T-cell (primary cell): ENCODE measurements at regions not wholly inside any gene's neighbourhood (a gene's known extent, or its start where the extent isn't known, plus 50 kb on each side); places are given as distances from the start of the nearest gene placed in this dataset.

ENCODE experiments used
- ATAC-seq, 4 experiments: fragments of 200-7000 bp in 3 of 4; fragments of 150-1000 bp in 1 of 4; cut with Tn5 transposase; replicated peaks in 1 of 4; 1 replicate in 3 of 4; 2 replicates in 1 of 4; pipeline ENCODE4 v1.10.0; 2021; ENCODE audit warnings: moderate library complexity in 3 of 4, mild to moderate bottlenecking in 2 of 4, moderate number of reproducible peaks in 1 of 4
- CTCF ChIA-PET, 2 donors: fragments of 300-600 bp; sonication (Branson Sonifier 250); formaldehyde crosslinking; loops; one replicate each; lab custom pipeline; 2022; ENCODE audit warnings: antibody characterized with exemption in 2 of 2; lab: Charles Lee
- POLR2A ChIA-PET, 2 donors: fragments of 300-600 bp; sonication (Branson Sonifier 250); formaldehyde crosslinking; loops; one replicate each; lab custom pipeline; 2022; ENCODE audit warnings: antibody characterized with exemption in 2 of 2; lab: Charles Lee
- DNase-seq, 35 experiments: peaks; one replicate each; pipeline versions ENCODE4 v3.0.0 to v3.0.0-alpha.2; 2013 to 2023
- H3K27ac ChIP-seq: one replicate; pipeline ENCODE4 v1.5.1; 2013; ENCODE audit warnings: low read length
- H3K27me3 ChIP-seq, 2 experiments: replicated peaks in 1 of 2; 1 replicate in 1 of 2; 2 replicates in 1 of 2; pipeline versions ENCODE4 v1.6.1 to v1.7.0; 2013; ENCODE audit warnings: low read length in 1 of 2, mixed read lengths in 1 of 2; ENCODE audit not compliant: control insufficient read depth in 2 of 2, insufficient read depth in 2 of 2; ENCODE audit errors: extremely low read depth in 1 of 2
- H3K36me3 ChIP-seq, 2 donors: 1 replicate in 1 of 2; 2 replicates in 1 of 2; pipeline versions ENCODE4 v1.6.1 to v1.7.0; 2013; ENCODE audit warnings: low read length in 1 of 2; ENCODE audit not compliant: control insufficient read depth in 2 of 2, insufficient read depth in 1 of 2; ENCODE audit errors: extremely low read depth in 1 of 2
- H3K4me1 ChIP-seq, 2 experiments: 1 replicate in 1 of 2; 2 replicates in 1 of 2; pipeline versions ENCODE4 v1.6.1 to v1.7.0; 2013; ENCODE audit warnings: low read length in 2 of 2, mixed read lengths in 1 of 2; ENCODE audit not compliant: insufficient read depth in 2 of 2, control insufficient read depth in 1 of 2; ENCODE audit errors: extremely low read depth in 1 of 2
- H3K4me3 ChIP-seq, 2 donors: 1 replicate in 1 of 2; 2 replicates in 1 of 2; pipeline versions ENCODE4 v1.5.1 to v1.7.0; 2013; ENCODE audit warnings: mild to moderate bottlenecking in 2 of 2, low read length in 1 of 2, moderate library complexity in 1 of 2; ENCODE audit not compliant: control insufficient read depth in 1 of 2; ENCODE audit errors: extremely low read depth in 1 of 2
- H3K9me3 ChIP-seq: 2 replicates; pipeline ENCODE4 v1.7.0; 2013
- H3K27ac Mint-ChIP-seq, 2 donors: one replicate each; pipeline ENCODE4 v1.8.0; 2020 to 2021; ENCODE audit warnings: mild to moderate bottlenecking in 2 of 2, mixed read lengths in 2 of 2
- H3K27me3 Mint-ChIP-seq, 2 donors: one replicate each; pipeline ENCODE4 v1.8.0; 2021 to 2022; ENCODE audit warnings: mixed read lengths in 2 of 2
- H3K36me3 Mint-ChIP-seq: one replicate; pipeline ENCODE4 v1.8.0; 2021; ENCODE audit warnings: mixed read lengths
- H3K4me1 Mint-ChIP-seq, 3 donors: one replicate each; pipeline ENCODE4 v1.8.0; 2020 to 2022; ENCODE audit warnings: mixed read lengths in 3 of 3, mild to moderate bottlenecking in 1 of 3
- H3K4me3 Mint-ChIP-seq, 3 donors: one replicate each; pipeline ENCODE4 v1.8.0; 2020 to 2022; ENCODE audit warnings: mild to moderate bottlenecking in 3 of 3, mixed read lengths in 3 of 3, moderate library complexity in 3 of 3
- H3K9me3 Mint-ChIP-seq, 3 donors: one replicate each; pipeline ENCODE4 v1.8.0; 2020 to 2022; ENCODE audit warnings: mixed read lengths in 3 of 3
- WGBS: methylation state at CpG from one replicate; pipeline ENCODE4 v1.1.5; 2013; ENCODE audit warnings: missing lambda C conversion rate; ENCODE audit not compliant: insufficient coverage; 5-methylcytosine and 5-hydroxymethylcytosine counted together

DNA sequence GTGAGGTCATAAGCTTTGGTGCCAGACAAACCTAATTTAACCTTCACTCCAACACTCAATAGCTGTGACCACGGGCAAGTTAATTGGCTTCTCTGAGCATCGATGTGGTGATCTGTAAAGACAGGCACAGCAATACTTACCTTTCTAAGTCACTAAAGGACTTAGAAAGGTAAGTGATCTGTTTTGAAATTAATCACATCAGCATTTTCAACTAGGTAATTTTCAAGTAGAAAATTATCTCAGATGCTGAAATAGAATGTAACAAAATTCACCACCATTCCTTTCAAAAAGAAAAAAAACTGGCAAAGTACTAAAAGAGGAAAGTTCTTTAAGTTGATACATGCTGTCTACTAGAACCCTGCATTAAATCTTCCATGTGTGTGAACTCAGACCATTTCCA, 354.5 kb downstream of the ICE1 start:
- H3K27ac ChIP-seq: no peak overlapping the region
- Mint-ChIP-seq H3K9me3 (peaks cover 0 to 2% (median 0%) of the 10 kb centered on the region in 3 donors), H3K36me3 (no peaks in the 10 kb centered on the region), H3K4me1 (no peaks in the 10 kb centered on the region), H3K27me3 (peaks cover 3 to 13% of the 10 kb centered on the region in 2 donors), H3K27ac (no peak overlapping the region), H3K4me3 (no peak overlapping the region)
- no peak for DNase-seq
- WGBS: no CpG with 5 or more reads among the region's 2 CpGs
- peaks cover 0 to 9% of the 10 kb centered on the region in 2 experiments for H3K27me3 ChIP-seq
- POLR2A ChIA-PET: no interaction called here
- no peak overlapping the region for H3K4me3 ChIP-seq
- H3K4me1 ChIP-seq: no peaks in the 10 kb centered on the region
- H3K36me3 ChIP-seq: no peaks in the 10 kb centered on the region
- no peaks in the 10 kb centered on the region for H3K9me3 ChIP-seq
- CTCF ChIA-PET: no interaction called here
- no peak for ATAC-seq

DNA sequence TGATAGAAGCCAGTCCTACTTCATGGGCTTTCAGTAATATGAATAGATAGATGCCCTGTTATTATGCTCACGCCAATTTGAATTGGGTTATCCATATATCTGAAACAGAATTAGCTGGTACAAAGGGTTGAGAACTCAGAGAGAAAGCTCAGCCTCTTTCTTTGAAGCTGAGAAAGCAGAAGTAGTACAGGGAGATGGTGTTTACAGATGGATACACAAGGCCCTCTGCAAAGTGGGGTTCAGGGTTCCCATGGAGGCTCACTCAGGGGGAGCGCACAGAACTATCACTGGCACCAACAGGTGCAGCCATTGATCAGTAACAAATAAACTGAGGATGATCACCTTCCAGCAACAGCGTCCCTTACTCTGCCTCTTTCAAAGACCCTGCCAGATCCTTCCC, 349.7 kb downstream of the ICE1 start:
- Mint-ChIP-seq H3K27ac (no peak overlapping the region), H3K4me3 (no peak overlapping the region), H3K27me3 (peaks cover 3 to 13% of the 10 kb centered on the region in 2 donors), H3K4me1 (no peaks in the 10 kb centered on the region), H3K36me3 (no peaks in the 10 kb centered on the region), H3K9me3 (peaks cover 0 to 2% (median 0%) of the 10 kb centered on the region in 3 donors)
- ATAC-seq (no peak), DNase-seq (no peak)
- Histone ChIP-seq H3K36me3 (no peaks in the 10 kb centered on the region), H3K9me3 (no peaks in the 10 kb centered on the region), H3K27ac (no peak overlapping the region), H3K27me3 (peaks cover 0 to 10% of the 10 kb centered on the region in 2 experiments), H3K4me1 (no peaks in the 10 kb centered on the region), H3K4me3 (no peak overlapping the region)
- 89% methylated on average over 2 of the region's 3 CpGs for WGBS
- ChIA-PET CTCF (no interaction called here), POLR2A (no interaction called here)

DNA sequence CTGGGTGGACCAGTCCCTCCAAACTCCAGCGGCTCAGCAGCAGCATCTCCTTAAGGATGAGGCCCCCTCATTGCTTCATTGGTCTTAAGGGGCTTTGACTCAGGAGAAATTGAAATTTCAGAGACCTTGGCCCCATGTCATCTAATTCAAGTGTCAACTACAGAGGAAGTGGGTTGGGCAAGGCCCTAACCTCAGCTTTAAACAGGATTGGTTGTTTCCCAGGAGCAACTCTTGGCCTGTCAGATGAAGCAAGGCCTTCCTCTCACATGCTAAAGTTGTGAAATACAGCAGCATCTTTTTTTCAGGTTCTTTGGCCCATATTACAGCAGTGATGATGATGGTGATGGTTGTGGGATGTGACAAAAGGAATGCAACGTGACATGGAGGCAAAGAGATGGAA, 348.3 kb downstream of the ICE1 start:
- POLR2A ChIA-PET: no interaction called here
- ATAC-seq: no peak

DNA sequence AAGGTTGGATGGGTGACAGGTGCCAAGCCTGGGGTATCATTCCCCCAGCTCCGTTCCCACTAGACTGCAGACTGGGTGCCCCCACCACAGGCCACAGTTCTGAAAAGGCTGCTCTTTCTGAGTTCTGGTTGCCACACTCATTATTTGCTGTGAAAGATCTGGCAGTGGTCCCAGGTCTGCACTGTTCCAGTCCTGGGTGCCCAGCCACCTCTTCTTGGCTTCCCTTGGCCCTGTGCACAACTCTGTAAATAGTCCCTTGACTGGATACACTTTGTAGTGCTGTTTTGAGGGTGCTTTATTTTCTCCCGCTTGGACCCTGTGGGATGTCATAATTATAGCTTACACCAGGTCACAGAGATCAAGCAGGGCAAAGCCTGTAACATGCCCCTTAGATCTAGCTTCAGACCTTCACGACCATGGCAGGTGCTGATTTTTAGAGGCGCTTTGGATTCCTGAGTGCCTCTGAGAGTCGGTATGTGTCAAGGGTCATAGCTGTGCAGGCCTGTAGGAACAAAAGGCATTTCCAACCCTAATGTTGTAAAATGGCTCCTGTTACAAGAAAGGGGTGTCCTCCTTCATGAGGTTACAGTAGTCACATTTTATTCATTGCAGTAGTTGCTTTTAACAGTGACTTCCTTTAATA, 344.9 kb downstream of the ICE1 start:
- ATAC-seq: no peak
- POLR2A ChIA-PET: no interaction called here
- no peak overlapping the region for H3K27ac ChIP-seq
- H3K4me3 ChIP-seq: no peak overlapping the region
- H3K27me3 Mint-ChIP-seq: peaks cover 7 to 9% of the 10 kb centered on the region in 2 donors
- H3K9me3 Mint-ChIP-seq: peaks cover 0 to 3% (median 0%) of the 10 kb centered on the region in 3 donors
- H3K4me3 Mint-ChIP-seq: no peak overlapping the region
- no peak for DNase-seq
- CTCF ChIA-PET: no interaction called here
- no peaks in the 10 kb centered on the region for H3K36me3 Mint-ChIP-seq
- H3K36me3 ChIP-seq: no peaks in the 10 kb centered on the region
- H3K4me1 ChIP-seq: no peaks in the 10 kb centered on the region
- no peaks in the 10 kb centered on the region for H3K4me1 Mint-ChIP-seq
- H3K27ac Mint-ChIP-seq: no peak overlapping the region
- 87% methylated on average over 3 of the region's 5 CpGs for WGBS
- H3K27me3 ChIP-seq: peaks cover 0 to 15% of the 10 kb centered on the region in 2 experiments
- H3K9me3 ChIP-seq: no peaks in the 10 kb centered on the region

More for the DNA sequence above, 348.3 kb downstream of the ICE1 start:
- Histone ChIP-seq H3K4me1 (no peaks in the 10 kb centered on the region), H3K9me3 (no peaks in the 10 kb centered on the region), H3K27ac (no peak overlapping the region), H3K36me3 (no peaks in the 10 kb centered on the region), H3K4me3 (no peak overlapping the region), H3K27me3 (peaks cover 0 to 11% of the 10 kb centered on the region in 2 experiments)
- Mint-ChIP-seq H3K27ac (no peak overlapping the region), H3K36me3 (no peaks in the 10 kb centered on the region), H3K4me1 (no peaks in the 10 kb centered on the region), H3K9me3 (no peaks in the 10 kb centered on the region), H3K27me3 (peaks cover 4 to 14% of the 10 kb centered on the region in 2 donors), H3K4me3 (no peak overlapping the region)
- WGBS: 17% methylated on average over 1 of the region's 2 CpGs
- CTCF ChIA-PET: no interaction called here
- DNase-seq: no peak

DNA sequence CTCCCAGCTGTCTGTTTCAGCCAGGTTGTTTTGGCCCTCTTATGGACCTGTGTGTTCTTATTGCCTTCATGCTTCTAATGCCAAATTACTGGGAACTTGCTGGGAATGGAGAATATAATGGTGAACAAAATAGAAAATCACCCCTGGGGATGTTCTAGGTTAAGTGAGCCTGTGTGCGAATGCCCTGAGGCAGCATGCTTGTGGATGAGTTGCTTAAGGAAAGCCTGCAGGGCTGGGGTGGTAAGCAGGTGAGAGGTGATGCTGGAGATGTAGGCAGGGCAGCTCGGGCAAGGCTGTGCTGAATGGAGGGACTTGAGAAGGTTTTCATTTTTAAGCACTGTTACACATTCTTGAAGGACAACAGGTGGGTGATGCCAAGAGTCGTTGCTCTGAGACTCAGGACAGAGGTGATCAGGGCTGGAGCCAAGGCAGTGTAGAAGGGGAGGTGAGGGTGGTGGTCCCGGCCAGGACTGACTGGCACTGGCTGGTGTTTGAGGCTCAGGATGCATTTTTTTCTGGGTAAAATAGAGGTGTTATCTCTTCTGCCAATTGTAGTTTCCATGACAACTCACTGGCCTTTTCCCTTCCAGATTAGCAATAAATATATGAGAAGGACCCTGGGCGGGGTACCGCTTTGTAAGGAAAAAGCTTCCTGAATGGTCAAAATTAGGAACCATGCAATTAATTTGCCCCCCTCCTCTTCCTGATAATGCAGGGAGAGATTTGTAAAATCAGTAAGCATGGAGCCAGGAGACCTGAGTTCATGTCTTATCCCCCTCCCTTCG, 342.8 kb downstream of the ICE1 start:
- H3K27me3 Mint-ChIP-seq: peaks cover 10 to 13% of the 10 kb centered on the region in 2 donors
- CTCF ChIA-PET: no interaction called here
- H3K4me3 Mint-ChIP-seq: no peak overlapping the region
- no peak for ATAC-seq
- Histone ChIP-seq H3K4me1 (no peaks in the 10 kb centered on the region), H3K4me3 (no peak overlapping the region), H3K36me3 (no peaks in the 10 kb centered on the region), H3K27ac (no peak overlapping the region), H3K9me3 (no peaks in the 10 kb centered on the region), H3K27me3 (peaks cover 0 to 15% of the 10 kb centered on the region in 2 experiments)
- H3K36me3 Mint-ChIP-seq: no peaks in the 10 kb centered on the region
- DNase-seq: no peak
- peaks cover 0 to 3% (median 0%) of the 10 kb centered on the region in 3 donors for H3K9me3 Mint-ChIP-seq
- H3K27ac Mint-ChIP-seq: no peak overlapping the region
- POLR2A ChIA-PET: no interaction called here
- no peaks in the 10 kb centered on the region for H3K4me1 Mint-ChIP-seq
- WGBS: 49% methylated on average over 3 of the region's 7 CpGs

DNA sequence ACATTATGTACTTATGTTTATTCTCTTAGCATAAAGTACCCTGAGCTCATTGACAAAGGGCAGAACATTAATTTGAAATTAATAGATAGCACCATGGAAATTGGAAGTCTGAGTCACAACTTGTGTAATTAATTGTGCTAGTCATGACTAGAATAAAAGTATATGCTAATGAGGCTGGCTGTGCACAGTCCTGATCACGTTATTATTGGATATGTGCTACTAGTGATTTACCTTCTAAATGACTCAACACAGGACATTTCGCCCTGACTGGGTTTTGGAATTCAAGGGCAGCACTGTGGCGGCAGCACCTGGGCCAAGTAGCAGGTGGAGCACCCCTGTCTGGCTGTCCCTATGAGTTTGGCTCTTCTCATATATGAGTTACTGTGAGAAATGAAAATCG, 341.8 kb downstream of the ICE1 start:
- no peaks in the 10 kb centered on the region for H3K4me1 Mint-ChIP-seq
- H3K27me3 ChIP-seq: peaks cover 0 to 15% of the 10 kb centered on the region in 2 experiments
- DNase-seq (no peak), ATAC-seq (no peak)
- no peaks in the 10 kb centered on the region for H3K4me1 ChIP-seq
- no peaks in the 10 kb centered on the region for H3K36me3 Mint-ChIP-seq
- H3K27me3 Mint-ChIP-seq: peaks cover 10 to 13% of the 10 kb centered on the region in 2 donors
- ChIA-PET CTCF (no interaction called here), POLR2A (no interaction called here)
- H3K4me3 ChIP-seq: no peak overlapping the region
- 0% methylated on average over 1 of the region's 4 CpGs for WGBS
- no peak overlapping the region for H3K27ac Mint-ChIP-seq
- H3K27ac ChIP-seq: no peak overlapping the region
- H3K9me3 ChIP-seq: no peaks in the 10 kb centered on the region
- no peaks in the 10 kb centered on the region for H3K36me3 ChIP-seq
- no peak overlapping the region for H3K4me3 Mint-ChIP-seq
- H3K9me3 Mint-ChIP-seq: peaks cover 0 to 3% (median 0%) of the 10 kb centered on the region in 3 donors
